ENCODE measurements at regions not wholly inside any gene's neighbourhood (a gene's known extent, or its start where the extent isn't known, plus 50 kb on each side); places are given as distances from the start of the nearest gene placed in this dataset.

DNA sequence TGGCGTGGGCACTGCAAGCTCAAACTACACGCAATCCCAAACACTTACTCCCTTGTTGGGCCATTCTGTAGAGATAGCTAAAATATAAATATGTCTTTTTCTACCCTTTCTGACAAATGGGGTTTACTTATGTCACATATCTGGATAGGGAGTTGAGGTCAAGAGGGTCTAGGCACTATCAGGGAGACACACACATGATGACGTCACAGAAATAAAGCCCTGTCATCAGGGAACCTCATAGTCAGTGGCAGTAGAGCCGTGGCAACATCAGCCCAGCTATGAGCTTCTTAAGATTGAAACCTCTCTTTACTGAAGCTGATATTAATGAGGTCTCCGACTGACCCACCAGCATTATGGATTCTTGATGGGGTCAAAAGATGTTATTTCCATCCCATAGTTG lies 234.6 kb upstream of the CDH7 start:
- no peak overlapping the region for H3K27ac ChIP-seq
- TF ChIP-seq, protein P1, sequence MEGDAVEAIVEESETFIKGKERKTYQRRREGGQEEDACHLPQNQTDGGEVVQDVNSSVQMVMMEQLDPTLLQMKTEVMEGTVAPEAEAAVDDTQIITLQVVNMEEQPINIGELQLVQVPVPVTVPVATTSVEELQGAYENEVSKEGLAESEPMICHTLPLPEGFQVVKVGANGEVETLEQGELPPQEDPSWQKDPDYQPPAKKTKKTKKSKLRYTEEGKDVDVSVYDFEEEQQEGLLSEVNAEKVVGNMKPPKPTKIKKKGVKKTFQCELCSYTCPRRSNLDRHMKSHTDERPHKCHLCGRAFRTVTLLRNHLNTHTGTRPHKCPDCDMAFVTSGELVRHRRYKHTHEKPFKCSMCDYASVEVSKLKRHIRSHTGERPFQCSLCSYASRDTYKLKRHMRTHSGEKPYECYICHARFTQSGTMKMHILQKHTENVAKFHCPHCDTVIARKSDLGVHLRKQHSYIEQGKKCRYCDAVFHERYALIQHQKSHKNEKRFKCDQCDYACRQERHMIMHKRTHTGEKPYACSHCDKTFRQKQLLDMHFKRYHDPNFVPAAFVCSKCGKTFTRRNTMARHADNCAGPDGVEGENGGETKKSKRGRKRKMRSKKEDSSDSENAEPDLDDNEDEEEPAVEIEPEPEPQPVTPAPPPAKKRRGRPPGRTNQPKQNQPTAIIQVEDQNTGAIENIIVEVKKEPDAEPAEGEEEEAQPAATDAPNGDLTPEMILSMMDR (conservative IDR thresholded peaks at IDR 0.05), result no peak

DNA sequence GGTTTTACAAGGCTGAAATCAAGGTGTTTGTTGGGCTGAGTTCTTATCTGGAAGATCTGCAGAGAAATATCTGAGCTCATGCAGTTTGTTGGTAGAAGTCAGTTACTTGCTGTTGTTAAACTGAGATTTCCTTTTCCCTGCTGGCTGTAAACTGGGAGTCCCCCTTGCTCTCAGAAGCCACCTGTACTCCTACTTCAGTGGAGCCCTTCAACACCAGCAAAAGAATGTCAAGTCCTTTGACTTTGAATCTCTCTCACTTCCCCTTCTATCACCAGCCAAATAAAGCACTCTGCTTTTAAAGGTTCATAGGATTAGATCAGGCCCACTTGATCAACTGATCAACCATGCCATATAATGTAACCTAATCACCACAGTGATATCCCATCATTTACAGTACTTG lies 252.2 kb upstream of the CDH7 start:
- TF ChIP-seq, protein P1 (conservative IDR thresholded peaks at IDR 0.05), result no peak

DNA sequence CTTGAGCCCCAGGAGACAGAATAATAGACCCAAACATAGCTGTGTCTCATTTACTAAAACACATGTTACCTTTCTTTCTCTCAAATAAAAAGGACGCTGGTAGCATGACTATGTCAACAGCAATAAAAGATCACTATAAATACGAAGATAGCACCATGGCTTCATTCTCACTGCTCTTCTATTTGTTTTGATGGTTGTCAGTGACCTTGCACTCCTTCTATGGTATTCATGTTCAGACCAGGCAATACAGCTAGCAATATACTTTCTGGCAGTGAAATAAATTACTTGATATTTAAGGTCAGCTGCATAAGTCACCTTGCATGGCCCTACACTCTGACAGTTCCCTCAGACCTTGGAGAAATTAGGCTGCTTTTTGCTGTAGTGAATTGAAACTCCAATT lies 263.2 kb upstream of the CDH7 start:
- peak overlapping the region; percentile 72 for H3K27ac ChIP-seq
- TF ChIP-seq, protein P1 (conservative IDR thresholded peaks at IDR 0.05), result no peak

More for the DNA sequence above, 252.2 kb upstream of the CDH7 start:
- H3K27ac ChIP-seq, result peak overlapping the region; percentile 15

DNA sequence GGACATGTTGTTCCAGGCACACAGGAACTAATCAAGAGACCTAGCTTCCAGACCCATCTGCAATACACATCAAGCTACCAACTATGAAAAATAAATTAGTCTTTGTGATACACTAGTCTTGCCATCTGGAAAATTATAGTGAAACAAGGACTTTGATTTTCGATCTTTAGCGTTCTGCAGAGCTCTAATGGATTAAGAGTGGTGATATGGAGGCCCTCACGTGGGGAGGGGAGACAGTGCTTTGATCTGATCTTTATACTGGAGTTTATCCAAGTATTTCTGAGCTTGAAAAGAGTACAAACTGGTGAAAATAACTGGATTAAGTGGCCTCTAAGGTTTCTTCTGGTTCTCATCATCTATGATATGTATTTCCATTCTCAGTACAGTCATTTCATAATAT lies 273.4 kb upstream of the CDH7 start:
- no peak overlapping the region for H3K27ac ChIP-seq
- TF ChIP-seq, protein P1 (conservative IDR thresholded peaks at IDR 0.05), result no peak

- no peak overlapping the region for H3K27ac ChIP-seq
- TF ChIP-seq, protein P1 (conservative IDR thresholded peaks at IDR 0.05), result no peak
These were observed 281.9 kb upstream of the CDH7 start for GRCh38 chr18:65468881-65469280.

GRCh38 chr18:65464361-65464760 lies 286.5 kb upstream of the CDH7 start:
- TF ChIP-seq, protein P1 (conservative IDR thresholded peaks at IDR 0.05), result no peak
- H3K27ac ChIP-seq, result no peak overlapping the region

DNA sequence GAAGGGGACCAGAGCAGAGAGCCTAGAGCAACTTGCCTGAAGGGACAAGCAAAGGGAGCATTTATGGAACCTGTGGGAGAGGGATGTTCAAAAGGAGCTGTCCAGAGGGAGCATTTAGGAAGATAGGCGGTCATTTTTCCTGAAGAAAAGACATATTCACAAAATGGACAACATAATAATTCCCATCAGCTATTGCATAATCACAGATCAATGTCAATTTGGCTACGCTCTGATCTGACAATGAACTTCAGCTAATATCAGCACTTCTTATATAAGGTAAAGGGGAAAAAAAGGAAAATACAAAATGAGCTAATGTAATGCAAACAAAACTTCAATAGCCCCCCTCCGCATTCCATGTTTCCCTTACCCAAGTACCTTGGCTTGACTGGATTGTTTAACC lies 291.1 kb upstream of the CDH7 start:
- no peak overlapping the region for H3K27ac ChIP-seq
- TF ChIP-seq, protein P1 (conservative IDR thresholded peaks at IDR 0.05), result no peak

GRCh38 chr18:65458871-65459270 lies 291.9 kb upstream of the CDH7 start:
- no peak overlapping the region for H3K27ac ChIP-seq
- TF ChIP-seq, protein P1 (conservative IDR thresholded peaks at IDR 0.05), result no peak

Measured in VCaP (cell line).